AG10803 (cell line): ENCODE measurements at regions not wholly inside any gene's neighbourhood (a gene's known extent, or its start where the extent isn't known, plus 50 kb on each side); places are given as distances from the start of the nearest gene placed in this dataset.
"Not testable (repeated sequence)": the region's sequence is repeated elsewhere in the genome, so short reads cannot be mapped to it uniquely, and the experiment has no call there.

Source experiments
- DNase-seq: peaks from one replicate; pipeline ENCODE4 v3.0.0; 2010; ENCODE audit warnings: low read depth
- H3K4me3 ChIP-seq: 2 replicates; pipeline ENCODE4 v1.5.1; 2011; ENCODE audit warnings: mild to moderate bottlenecking, low read length, control low read depth
- TF ChIP-seq, protein P1 (sequence below): conservative IDR thresholded peaks from 2 replicates; pipeline ENCODE4 v1.5.1; 2011; ENCODE audit warnings: mild to moderate bottlenecking, low read length, control low read depth, inconsistent platforms

DNA sequence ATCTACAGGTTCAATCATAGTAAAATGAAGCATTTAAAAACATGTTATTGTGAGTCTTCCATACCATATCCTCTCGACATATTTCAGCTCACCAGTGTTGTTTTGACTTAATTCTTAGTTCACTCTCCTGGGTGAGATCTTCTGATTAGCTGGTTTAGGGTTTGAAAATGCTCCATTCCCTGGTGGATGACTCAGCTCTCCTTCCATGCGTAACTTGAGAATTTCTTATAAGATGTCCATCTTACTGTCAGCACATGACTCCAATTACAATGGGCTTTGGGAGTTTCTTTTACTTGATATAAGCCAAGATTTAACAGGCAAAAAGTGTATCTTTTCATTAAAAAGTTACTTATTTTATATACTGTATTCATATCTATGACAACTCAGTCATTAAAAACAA is 476.5 kb downstream of the BRINP3 start:
- no peak for DNase-seq
- no peak overlapping the region for H3K4me3 ChIP-seq
- TF ChIP-seq, protein P1, sequence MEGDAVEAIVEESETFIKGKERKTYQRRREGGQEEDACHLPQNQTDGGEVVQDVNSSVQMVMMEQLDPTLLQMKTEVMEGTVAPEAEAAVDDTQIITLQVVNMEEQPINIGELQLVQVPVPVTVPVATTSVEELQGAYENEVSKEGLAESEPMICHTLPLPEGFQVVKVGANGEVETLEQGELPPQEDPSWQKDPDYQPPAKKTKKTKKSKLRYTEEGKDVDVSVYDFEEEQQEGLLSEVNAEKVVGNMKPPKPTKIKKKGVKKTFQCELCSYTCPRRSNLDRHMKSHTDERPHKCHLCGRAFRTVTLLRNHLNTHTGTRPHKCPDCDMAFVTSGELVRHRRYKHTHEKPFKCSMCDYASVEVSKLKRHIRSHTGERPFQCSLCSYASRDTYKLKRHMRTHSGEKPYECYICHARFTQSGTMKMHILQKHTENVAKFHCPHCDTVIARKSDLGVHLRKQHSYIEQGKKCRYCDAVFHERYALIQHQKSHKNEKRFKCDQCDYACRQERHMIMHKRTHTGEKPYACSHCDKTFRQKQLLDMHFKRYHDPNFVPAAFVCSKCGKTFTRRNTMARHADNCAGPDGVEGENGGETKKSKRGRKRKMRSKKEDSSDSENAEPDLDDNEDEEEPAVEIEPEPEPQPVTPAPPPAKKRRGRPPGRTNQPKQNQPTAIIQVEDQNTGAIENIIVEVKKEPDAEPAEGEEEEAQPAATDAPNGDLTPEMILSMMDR, result no peak

DNA sequence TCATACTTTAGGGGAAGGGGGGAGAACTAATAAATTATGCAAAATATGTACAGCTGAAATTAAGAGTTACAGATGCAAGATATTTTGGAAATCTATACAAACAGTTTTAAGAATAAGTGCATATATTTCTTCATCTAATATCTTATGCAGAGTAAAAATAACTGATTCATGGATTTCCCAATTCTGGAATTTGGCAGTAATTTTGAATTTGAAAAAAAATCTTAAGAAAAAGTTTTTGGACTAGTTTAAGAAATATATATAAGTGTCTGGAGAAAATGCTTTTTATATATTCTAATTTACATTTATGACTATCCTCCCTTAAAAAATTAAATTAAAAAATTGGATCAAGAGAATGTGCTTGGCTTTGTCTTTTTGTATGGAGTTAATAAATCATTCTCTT is 474.3 kb downstream of the BRINP3 start:
- H3K4me3 ChIP-seq, result no peak overlapping the region
- DNase-seq, result no peak
- TF ChIP-seq, protein P1, result no peak

DNA sequence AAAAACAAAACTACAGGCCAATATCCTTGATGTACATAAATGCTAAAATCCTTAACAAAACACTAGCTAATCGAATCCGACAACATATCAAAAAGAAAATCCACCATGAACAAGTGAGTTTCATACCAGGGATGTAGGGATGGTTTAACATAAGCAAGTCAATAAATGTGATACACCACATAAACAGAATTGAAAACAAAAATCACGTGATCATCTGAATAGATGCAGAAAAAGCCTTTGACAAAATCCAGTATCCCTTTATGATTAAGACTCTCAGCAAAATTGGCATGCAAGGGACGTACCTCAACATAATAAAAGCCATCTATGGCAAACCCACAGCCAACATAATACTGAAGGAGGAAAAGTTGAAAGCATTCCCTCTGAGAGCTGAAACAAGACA is 466.1 kb downstream of the BRINP3 start:
- H3K4me3 ChIP-seq, result no peak overlapping the region
- TF ChIP-seq, protein P1, result no peak
- no peak for DNase-seq

DNA sequence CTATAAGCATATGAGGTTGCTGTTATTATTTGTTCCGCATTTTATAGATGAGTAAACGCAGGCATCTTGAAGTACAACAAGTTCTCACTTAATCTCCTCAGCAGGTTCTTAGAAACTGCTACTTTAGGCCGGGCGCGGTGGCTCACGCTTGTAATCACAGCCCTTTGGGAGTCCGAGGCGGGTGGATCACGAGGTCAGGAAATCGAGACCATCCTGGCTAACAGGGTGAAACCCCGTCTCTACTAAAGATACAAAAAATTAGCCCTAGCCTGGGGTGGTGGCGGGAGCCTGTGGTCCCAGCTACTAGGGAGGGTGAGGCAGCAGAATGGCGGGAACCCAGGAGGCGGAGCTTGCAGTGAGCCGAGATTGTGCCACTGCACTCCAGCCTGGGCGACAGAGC is 458.5 kb downstream of the BRINP3 start:
- DNase-seq, H3K4me3 ChIP-seq: not testable (repeated sequence)

DNA sequence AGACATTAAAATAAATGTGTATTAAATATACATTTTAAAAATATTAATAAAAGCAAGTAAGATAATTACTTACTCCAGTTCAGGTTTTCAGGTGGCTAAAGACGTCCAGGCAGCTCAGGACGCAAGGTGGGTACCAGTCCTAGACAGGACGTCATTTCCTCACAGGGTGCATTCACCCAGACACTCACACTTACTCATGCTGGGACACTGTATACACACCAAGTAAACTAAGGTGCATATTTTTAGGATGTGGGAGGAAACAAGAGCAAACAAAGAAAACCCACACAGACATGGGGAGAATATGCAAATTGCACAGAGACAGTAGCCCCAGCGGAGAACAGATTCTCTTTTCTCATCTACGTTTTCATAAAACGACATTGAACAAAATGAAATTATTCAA is 457.9 kb downstream of the BRINP3 start:
- DNase-seq, result no peak
- H3K4me3 ChIP-seq, result no peak overlapping the region
- TF ChIP-seq, protein P1, result no peak

DNA sequence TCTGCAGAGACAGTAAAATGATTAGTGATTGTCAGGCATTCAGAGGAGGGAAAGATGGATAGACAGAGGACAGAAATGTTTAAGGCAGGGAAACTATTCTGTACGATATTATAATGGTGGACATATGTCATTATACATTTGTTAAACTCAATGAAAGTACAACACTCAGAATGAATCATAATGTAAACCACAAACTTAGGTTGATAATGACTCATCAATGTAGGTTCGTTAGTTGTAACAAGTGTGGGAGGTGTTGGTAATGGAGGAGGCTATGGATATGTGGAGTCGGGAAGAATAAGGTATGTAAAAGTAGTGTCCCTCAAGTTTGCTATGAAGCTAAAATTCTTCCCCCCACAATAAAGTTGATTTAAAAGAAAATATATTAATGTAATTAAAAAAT is 455.0 kb downstream of the BRINP3 start:
- H3K4me3 ChIP-seq, result no peak overlapping the region
- no peak for DNase-seq
- TF ChIP-seq, protein P1, result no peak

DNA sequence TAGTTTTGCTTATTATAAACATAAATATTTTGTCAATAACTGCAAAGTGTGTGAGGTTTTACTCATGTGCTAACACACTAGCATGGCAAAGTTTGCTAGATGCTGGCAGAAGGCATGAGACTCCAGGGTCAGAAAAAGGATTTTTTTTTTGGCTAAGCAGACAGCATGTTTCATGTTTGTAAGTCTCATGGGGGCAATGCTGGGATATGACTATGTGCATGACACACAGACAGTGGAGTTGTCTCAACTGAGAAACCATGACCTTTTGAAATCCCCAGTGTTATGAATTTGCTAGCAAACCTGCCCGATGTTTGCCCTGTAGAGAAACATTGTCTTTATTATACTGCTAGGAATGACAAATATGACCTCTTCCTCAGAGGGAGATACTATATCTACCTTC is 448.2 kb downstream of the BRINP3 start:
- TF ChIP-seq, protein P1, result no peak

DNA sequence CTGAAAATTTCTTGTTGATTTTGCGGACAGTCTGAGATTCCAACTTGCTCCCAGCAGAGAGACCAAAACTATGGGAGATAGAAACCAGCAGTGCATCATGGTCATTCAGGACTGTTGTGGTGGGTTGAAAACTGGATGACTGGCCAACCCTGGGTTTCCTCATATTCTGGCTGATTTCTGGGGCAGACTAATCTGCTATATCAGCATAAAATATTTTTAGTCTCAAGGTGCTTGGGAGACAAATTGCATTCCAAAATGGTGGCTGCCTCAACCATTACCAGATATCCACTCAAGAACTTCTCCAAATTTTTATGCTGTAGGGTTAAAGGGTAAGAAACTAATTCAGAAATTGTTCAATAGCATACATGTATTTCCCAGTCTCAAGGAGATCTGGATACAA is 434.0 kb downstream of the BRINP3 start:
- DNase-seq, result no peak
- TF ChIP-seq, protein P1, result no peak

More for the DNA sequence above, 448.2 kb downstream of the BRINP3 start:
- H3K4me3 ChIP-seq, result no peak overlapping the region
- no peak for DNase-seq

More for the DNA sequence above, 434.0 kb downstream of the BRINP3 start:
- no peak overlapping the region for H3K4me3 ChIP-seq
